GM19455 (cell line): ENCODE measurements at regions not wholly inside any gene's neighbourhood (a gene's known extent, or its start where the extent isn't known, plus 50 kb on each side); places are given as distances from the start of the nearest gene placed in this dataset.

Experiments
- ATAC-seq: cut with Tn5 transposase; IDR thresholded peaks from one replicate; pipeline ENCODE4 v1.9.1; 2021; ENCODE audit not compliant: unreplicated experiment

GRCh38 chr10:131726967-131727366 is 173.8 kb upstream of the PPP2R2D start:
- ATAC-seq, result no peak

DNA sequence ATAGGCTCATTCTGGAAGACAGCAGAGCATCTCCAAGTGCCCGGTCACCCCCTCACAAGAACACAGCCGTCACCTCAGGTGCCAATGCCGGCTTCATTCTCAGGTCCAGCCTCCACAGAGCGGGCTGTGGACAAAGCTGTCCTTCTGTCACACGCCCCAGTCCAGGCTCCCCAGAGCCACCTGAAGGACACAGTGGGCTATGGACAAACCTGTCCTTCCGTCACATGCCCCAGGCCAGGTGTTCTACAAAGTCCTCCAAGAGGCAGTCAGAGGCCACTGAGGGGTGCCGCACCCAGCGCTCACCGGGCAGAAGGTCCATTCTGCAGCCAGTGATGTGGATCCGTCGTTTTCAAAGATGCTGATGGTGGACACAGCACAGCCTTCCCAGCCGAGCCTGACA is 173.2 kb upstream of the PPP2R2D start:
- no peak for ATAC-seq

DNA sequence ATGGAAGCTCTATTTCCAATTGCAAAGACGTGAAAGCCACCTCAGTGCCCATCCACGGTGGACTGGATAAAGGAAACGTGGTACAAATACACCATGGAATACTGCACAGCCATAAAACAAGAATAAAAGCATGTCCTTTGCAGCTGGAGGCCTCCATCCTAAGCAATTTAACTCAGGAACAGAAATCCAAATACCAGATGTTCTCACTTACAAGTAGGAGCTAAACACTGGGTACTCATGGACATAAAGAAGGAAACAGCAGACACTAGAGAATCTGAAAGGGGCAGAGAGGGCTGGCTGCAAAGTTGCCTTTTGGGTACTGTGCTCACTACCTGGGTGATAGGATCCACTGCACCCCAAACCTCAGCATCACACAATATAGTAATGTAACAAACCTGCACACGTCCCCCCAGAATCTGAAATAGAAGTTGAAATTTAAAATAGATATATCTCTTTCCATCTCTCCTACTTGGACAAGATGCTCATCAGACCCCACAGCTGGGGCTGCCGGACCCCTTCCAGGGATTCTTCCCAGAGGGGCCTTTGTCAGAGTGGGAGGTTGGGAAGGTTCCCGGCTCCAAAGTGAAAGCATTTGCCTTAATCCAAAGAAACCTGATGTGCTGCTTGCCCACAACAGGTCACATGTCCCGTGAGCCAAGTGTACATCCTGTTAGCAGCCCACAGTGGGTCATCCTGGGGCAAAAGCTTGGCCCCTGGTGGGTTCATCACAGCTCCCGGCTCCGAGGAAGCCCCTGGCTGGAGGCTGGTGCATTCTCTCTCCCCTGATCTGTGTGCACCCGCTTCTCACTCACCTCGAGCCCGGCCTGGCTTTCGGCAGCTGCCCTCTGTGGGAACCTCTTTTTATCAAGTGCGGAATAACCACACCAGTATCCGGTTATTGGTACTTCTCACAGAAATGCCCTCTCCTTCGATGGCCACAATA is 172.3 kb upstream of the PPP2R2D start:
- ATAC-seq, result no peak

DNA sequence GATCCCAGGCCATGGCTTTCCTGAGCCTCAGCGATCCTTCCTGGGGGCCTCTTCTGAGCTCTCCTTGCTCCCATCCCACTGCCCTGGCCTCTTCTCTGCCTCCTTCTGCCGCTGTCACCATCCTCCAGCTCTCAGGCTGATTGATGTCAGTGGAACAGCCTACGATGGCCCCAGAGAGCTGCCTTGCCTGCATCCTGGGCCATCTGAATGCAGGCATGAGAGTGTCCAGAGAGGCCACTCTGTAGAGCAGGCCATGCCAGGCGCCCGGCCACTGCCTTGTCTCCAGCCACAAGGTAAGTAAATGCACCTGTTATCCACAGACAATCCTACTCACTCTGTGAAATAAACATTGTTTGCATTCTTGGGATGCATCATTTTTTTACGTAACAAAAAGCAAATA is 171.4 kb upstream of the PPP2R2D start:
- no peak for ATAC-seq

GRCh38 chr10:131729938-131730660 is 170.7 kb upstream of the PPP2R2D start:
- ATAC-seq, result no peak

- no peak for ATAC-seq
Observed at GRCh38 chr10:131730771-131731497, 169.9 kb upstream of the PPP2R2D start.

DNA sequence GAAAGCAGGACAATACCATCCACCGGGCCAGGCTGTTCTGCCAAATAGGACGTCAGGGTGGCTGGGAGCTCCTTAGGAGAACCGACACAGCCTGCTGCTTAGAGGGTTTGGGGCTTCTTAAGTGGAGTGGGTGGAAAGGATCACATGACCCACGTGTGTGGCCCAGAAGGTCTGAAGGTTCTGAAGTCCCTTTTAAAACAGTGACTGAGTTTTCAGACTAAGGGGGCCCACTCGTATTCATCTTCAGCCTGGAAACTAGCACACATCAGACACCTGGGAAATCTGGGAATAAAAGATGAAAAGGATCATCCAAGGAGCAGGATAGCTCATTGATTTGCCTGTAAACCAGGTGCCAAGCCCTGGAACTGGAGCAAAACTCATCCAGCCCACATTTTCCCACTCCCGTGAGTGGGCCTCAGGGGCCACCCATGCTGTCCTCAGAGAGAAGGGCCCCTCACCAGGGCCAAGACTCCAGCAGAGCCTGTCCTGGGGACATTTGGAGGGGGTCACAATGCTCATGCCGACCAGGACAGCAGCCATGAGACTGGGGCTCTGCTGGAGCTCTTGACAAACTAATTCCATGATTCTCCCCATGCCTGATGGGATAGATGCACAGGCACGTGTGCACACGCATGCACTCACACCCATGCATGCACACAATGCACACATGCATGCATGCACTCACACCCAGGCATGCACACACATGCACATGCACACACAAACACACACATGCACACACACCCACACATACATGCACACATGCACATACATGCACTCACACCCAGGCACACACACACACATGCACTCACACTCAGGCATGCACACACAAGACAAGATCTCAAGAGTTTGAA is 168.8 kb upstream of the PPP2R2D start:
- no peak for ATAC-seq

DNA sequence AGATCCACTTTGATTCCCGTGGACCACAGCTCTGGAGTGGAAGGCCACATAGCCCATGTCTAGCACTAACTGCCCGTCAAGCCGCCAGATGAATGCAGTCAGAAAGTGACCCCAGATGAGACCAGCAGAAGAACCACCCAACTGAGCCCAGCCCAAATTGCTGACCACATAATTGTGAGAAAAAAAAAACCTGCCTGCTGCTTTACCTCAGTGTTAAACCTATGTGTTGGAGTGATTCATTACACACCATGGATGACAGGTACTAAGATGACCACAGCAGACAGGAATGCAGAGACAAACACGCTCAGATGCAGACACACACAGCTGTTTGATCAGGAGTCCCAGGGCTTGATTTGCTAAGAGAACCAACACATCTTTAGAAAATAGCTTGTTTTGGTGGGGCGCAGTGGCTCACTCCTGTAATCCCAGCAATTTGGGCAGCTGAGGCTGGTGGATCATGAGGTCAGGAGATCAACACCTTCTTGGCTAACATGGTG is 168.1 kb upstream of the PPP2R2D start:
- no peak for ATAC-seq

DNA sequence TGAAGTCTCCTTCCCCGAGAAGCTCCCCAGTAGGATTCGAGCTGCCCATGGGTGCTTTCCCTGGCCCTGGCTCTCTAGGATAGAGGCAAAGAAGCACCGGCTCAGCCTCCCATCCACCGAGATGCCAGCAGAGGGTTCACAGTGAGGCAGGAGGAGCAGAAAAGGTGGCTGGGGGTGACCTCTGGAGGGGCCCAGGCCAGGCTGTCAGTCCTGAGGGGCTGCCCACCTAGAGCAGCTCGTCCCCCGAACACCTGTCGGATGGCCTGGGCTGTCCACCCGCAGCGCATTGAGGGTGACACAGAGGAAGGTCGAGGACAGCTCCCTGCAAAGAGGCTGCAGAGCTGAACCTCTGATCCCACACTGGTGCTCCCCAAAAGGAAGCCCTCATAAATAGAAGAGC is 167.2 kb upstream of the PPP2R2D start:
- no peak for ATAC-seq

- no peak for ATAC-seq
Observed at GRCh38 chr10:131735577-131735976, 165.2 kb upstream of the PPP2R2D start.

GRCh38 chr10:131736321-131736980 is 164.4 kb upstream of the PPP2R2D start:
- no peak for ATAC-seq

DNA sequence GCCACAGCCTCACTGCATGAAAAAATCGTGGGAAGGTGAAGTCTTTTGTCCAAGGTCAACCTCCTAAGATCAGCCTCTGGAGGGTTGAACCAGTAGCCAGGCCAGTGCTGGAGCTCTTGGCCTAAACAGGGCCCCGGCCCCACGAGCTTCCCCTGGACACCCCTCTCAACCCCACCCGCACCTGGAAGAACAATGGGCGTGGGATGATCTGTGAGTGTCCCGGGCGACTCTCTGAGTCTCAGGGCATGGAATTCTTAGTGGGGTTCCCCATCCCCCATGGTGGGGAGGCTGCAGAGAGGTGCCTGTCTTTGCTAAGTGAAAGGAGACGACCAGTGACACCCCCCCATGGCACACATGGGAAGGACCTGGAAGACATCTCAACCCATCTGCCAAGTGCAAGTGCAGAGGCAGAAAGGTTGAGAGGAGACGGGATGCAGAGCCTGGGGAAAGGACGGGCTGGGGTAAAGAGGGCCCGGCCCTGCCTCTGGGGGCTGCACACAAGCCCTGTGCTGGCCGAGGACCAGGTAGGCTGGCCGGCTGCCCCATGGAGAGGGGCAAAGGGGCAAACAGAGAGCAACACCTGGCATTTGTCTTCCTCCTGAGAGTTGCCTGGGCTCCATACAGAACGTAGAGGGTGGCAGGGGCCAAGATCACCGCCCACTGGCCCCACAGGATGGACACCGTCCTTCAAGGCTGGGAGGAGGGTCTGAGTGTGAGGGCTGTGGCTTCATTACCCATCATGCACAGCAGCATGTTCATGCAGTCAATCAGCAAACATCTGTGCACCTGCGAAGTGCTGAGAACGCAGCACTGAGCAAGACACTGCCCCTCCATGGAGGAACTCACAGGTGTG is 163.0 kb upstream of the PPP2R2D start:
- no peak for ATAC-seq

DNA sequence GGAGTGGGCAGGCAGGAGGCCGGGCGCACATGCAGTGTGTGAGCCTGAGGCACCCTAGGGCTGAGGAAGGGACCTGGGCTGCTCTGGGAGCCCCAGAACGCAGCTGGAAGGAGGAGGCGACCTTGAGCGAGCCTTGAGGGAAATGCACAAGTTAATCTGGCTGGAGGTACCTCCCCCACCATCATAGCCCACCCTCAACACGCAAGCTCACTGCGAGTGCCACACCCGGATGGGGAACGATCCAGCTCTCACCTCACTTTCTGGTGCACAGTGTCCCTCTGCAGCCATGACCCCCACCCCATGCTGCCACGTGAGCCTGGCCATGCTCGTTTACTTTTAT is 162.4 kb upstream of the PPP2R2D start:
- no peak for ATAC-seq

DNA sequence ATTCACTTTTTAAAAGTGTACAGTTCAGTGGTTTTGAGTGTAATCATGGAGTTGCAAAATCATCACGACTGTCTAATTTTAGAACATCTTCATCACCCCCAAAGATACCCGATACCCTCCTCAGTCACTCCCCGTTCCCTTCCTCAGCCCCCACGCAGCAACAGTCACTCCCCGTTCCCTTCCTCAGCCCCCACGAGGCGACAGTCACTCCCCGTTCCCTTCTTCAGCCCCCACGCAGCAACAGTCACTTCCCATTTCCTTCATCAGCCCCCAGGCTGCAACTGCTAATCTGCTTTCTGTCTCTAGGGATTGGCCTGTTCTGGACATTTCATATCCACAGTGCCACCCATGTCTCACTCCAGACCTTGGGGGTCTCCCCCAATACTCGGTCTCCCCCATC is 161.6 kb upstream of the PPP2R2D start:
- no peak for ATAC-seq

DNA sequence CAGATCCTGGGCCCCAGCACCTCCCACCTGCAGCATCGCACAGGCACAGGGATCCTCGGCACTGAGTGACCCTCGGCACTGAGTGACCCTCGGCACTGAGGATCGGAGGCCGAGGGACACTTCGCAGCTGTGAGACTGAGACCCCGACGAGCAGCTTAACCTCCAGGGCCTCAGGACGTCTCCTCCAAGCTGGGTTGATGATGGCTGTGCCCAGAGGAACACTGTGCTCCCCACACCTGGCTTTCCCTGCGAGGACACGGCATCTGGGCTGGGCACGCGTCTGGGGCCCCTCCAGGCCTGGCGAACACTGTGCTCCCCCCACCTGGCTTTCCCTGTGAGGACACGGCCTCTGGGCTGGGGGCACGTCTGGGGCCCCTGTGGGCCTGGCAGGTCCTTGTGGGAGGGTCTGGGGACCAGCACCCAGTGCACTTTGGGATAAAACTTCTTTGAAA is 158.3 kb upstream of the PPP2R2D start:
- no peak for ATAC-seq

DNA sequence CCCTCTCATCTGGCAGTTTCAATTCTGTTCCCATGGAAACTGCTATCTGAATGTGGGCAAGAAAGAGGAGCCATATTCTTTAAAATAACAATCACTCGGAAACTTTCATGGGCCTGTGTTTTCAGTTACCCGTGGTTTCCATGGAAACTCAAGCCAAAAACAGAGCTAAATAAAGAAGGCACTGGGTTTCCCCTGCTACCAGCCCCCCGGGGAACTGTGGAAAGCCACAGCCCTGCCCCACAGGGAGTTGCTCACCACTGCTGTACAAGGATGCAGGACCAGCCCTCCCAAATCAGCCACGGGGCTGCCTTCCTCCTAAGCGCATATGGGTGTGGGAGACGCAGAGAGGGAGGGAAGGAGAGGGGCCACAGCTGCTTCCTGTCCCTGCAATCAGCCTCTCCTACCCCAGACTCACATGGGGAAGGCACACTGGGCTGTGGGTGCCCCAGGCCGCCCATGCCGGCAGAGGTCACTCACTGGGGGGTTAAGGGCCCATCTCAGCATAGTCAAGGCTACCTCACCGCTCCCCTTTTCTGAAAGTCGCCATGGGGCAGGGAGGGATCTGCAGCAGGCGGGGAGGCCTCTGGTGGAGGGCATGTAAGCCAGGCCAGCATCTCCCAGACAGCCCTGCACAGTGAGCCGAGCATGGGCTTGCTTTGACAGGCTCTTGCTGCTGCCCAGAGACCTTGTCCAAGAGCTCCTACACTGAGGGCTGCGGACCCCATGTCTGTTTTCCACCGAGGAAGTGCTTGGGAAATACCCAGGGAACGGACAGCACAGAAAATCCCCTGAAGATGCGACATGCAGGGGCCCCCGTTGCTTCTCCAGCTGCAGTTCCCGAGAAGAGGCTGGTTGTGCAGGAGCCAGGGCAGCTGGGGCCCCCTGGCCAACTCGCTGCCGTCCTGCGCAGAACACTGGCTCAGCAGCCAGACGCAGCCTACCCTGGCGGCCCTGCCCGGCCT is 157.3 kb upstream of the PPP2R2D start:
- ATAC-seq, result no peak

GRCh38 chr10:131744346-131744745 is 156.5 kb upstream of the PPP2R2D start:
- no peak for ATAC-seq

DNA sequence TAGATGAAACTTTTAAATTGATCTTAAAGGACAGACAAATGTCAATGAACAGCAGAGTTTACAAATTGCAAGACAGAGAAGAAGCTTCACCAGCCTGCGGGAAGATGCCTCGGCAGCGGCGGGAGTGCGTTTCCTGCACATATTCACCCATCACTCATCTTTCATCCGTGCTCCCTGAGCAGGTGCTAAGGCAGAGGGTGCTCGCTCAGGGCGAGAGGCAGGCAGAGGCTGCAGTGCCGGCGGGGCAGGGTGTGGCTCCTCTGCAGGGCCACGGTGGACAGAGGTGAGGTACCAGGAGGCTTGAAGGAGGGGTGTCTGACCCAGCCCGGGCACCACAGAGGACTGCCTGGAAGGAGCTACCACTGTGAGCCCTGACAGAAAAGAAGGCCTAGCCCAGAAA is 155.2 kb upstream of the PPP2R2D start:
- no peak for ATAC-seq
